CD1c-positive myeloid dendritic cell (primary cell): ENCODE measurements at regions not wholly inside any gene's neighbourhood (a gene's known extent, or its start where the extent isn't known, plus 50 kb on each side); places are given as distances from the start of the nearest gene placed in this dataset.

Experiments
- DNase-seq: peaks from one replicate; pipeline ENCODE4 v3.0.0-alpha.2; 2016; ENCODE audit errors: extremely low spot score

DNA sequence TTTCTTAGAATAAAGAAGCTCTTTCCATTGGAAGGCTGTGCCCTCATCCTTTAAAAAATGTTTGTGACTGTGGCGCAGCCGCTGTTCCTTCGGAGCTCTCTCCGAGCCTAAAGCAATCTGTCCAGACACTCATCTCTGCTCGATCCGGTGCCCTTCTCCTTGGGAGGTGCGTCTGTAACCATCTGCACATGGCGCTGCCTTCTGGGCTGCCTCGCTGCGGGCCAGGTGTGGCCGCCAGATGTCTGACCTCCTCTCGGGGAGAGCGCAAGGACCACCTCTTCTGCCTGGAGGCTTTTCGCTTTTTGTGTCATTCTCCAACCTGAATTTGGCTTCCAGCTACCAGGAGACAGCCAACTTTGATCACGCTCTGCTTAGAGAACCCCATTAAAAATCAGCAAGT, 153.4 kb upstream of the PTCH1 start:
- no peak for DNase-seq

GRCh38 chr9:95669253-95669652, 152.5 kb upstream of the PTCH1 start:
- no peak for DNase-seq

DNA sequence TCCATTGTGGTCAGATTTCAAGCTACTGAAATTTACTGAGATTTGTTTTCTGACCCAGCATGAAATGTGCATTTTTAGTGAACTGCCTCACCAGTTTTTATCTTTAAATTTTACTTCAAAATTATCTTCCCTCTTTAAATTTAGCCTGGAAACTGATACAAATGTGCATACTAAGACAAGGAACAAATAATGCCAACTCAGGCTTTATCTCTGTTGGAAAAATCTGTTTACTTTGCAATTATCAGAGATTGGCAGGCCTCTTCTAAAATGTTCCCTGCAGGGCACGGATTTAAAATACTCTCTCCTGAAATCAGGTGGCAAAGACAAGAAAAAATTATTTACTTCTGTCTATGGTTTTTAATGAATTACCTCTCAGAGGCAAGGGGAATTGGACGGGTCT, 151.0 kb upstream of the PTCH1 start:
- no peak for DNase-seq

GRCh38 chr9:95666785-95667155, 150.0 kb upstream of the PTCH1 start:
- no peak for DNase-seq

DNA sequence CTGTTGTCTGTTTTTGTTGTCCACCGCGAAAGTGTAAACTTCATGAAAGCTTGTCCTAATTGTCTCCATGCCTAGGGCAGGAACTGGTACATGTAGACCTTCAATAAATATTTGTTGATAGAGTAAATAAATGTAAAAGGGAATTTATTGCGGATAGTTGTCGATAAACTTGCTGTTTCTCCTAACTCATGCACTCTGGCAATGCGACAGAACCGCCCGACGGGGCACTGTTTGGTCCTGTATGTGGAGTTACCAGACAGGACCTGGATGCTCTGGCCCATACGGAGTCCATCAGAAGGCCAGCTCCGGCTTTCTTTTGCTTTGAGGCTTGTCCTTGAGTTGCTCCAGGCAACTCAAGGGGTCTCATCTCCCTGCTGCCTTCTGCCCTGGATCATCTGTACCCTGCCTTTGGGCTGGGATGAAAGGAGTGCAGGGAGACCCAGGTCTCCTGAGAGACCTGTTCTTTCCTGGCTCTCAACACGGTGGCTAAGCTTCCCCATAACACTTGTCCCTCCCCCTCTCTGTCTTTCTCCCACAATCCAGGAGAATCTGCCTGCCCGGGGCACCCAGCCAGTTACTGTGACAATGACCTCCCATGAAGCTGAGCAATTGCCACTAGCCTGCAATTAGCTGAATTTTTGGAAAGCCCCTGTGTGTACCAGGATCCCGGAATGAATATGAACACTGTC, 149.5 kb upstream of the PTCH1 start:
- no peak for DNase-seq

GRCh38 chr9:95653246-95653645, 136.5 kb upstream of the PTCH1 start:
- DNase-seq, result no peak

GRCh38 chr9:95650720-95651119, 133.9 kb upstream of the PTCH1 start:
- no peak for DNase-seq

GRCh38 chr9:95649801-95650213, 133.0 kb upstream of the PTCH1 start:
- no peak for DNase-seq

DNA sequence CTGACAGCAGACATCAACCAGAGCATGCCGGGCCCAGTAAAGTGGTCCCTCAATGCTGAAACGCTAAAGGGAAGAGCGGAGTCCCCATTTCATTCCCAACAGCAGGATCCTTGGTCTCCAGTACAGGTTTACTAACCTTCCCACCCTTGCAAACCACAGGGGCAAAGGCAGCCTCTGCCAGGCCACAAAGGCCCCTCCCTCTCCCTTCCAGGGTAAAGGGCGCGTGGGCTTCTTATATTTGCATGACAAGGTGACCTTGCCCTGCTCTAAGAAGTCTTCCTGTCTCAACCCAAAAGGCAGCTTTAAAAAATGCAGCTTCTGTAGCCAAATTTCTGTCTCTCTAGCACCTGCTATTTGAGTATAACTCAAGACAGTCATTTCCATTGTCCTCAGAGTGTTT, 131.5 kb upstream of the PTCH1 start:
- no peak for DNase-seq

DNA sequence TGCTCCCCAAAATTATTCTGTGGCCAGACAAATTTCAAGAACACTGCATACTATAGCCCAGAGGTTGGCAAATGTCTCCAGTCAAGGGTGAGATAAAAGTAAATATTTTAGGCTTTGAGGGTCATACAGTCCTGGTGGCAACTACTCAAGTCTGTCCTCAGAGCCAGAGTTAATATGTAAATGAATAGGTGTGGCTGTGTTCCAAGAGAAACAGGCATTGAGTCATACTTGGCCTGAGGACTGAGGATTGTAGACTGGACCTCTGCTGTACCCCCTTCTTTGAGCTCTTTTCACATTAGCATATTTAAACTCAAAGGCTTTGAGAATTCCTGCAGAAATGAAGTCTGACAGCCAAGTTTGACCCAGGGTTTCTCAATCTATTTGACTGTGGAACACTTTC, 129.2 kb upstream of the PTCH1 start:
- DNase-seq, result no peak

GRCh38 chr9:95645579-95645978, 128.8 kb upstream of the PTCH1 start:
- no peak for DNase-seq

DNA sequence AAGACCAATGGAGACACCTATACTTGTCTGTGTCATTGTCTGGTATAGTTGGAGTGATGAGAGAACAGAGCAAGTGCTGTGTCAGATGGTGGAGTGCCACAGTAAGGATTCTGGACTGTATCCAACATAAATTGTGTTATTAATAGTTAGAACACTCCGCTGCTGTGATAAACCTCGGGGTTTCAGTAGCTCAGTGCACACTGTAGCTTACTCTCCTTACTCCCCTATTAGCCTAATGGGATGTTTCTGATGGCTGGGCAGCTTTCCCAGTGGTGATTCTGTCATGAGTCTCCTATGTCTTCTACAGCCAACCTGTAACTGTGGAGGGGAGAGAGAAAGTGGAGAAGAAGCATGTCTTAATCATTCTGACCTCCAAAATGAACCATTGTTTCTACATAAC, 127.6 kb upstream of the PTCH1 start:
- no peak for DNase-seq

- DNase-seq, result no peak
Measured at GRCh38 chr9:95643619-95644018, 126.8 kb upstream of the PTCH1 start.

DNA sequence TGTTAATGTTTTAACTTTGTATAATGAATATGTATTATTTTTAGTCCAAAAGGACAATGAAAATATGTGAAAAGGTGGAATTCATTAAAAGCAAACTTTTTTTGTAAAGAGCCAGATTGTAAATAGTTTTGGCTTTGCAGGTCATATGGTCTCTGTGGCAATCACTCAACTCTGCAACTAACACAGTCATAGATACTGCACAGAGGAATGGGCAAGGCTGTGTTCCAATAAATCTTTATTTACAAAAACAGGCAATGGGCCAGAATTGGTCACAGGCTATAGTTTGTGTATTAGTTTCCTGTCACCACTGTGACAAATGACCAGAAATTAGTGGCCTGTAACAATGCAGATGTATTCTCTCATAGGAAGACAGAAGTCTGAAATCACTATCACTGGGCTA, 125.4 kb upstream of the PTCH1 start:
- no peak for DNase-seq

DNA sequence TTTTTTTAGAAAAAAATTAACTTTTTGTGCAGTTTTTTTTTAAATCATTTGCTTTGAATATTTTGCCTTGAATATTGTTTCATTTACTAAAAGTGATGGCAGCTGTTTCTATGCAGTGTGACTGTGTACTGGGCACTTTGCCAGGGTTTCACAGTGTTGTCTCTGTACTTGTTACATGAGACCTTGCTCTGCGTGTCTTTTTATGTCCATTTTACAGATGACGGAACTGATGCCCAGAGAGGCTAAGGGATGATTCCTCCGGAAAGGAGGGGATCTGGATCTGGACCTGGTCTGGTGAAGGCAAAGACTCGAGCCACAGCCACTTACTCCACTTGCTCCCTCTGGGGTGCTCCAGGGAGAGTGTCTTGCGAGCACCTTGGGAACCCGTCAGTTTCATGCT, 124.8 kb upstream of the PTCH1 start:
- DNase-seq, result no peak

DNA sequence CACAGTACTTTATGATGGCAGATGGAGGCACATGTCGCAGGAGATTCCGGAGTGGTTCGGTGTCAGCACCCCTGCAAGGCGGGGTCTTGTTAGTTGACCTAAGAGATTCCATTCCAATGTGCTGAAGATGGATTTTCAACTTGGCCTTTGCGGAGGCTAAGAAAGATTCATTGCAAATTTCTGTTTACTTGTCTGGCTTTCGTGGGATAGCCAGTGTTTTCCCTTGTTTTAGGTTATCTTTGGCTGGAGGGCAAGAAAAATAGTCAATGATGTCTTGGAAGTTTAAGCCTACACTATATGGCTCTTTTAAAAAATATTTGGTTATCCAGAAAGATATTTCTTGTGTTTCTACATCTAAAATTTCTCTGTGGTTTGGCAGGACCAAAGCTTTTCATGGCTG, 123.6 kb upstream of the PTCH1 start:
- DNase-seq, result no peak

- no peak for DNase-seq
Measured at GRCh38 chr9:95635986-95636671, 119.4 kb upstream of the PTCH1 start.

GRCh38 chr9:95634536-95634935, 117.8 kb upstream of the PTCH1 start:
- DNase-seq, result no peak

- no peak for DNase-seq
Measured at GRCh38 chr9:95634114-95634513, 117.3 kb upstream of the PTCH1 start.

GRCh38 chr9:95629585-95629984, 112.8 kb upstream of the PTCH1 start:
- DNase-seq, result no peak

GRCh38 chr9:95627802-95628201, 111.0 kb upstream of the PTCH1 start:
- DNase-seq, result no peak

DNA sequence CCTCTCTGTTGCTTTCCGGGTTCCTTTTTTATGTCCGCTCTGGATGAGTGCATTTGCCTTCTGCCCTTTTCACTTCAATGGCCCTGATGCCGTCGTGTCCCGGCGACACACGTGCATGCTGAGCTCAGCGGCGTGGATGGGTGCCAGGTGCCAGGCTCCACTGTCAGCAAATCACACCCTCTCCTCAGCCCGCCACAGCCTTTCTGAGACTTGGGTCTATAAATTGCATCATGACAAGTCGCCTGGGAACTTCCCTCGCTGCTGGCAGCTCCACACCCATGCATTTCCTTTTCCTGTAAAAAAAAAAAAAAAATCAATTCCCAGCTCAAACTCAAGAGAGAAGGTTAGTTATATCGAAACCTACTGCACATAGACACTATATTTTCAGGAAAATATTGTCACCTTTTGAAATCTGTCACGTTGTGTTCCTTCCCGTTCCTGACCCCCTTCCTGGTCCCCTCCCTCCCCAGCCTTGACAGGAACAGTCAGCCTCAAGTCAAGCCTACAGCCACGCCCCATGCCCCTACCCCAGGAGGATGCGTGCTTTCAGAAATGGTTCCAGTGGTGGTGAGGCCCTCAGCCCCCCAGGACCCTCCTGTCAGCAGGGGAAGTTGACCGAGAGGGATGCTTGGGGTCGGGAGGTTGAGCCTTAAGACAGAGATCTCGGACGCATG, 110.3 kb upstream of the PTCH1 start:
- no peak for DNase-seq

GRCh38 chr9:95626341-95626740, 109.6 kb upstream of the PTCH1 start:
- DNase-seq, result no peak
